Muscle layer of duodenum (tissue), 2 donors: ENCODE measurements at regions not wholly inside any gene's neighbourhood (a gene's known extent, or its start where the extent isn't known, plus 50 kb on each side); places are given as distances from the start of the nearest gene placed in this dataset.

Experiments used
- H3K27ac ChIP-seq: one replicate; pipeline ENCODE4 v1.7.0; 2013; ENCODE audit warnings: mild to moderate bottlenecking, low read length
- H3K27me3 ChIP-seq: one replicate; pipeline ENCODE4 v1.7.0; 2013; ENCODE audit warnings: low read depth, mild to moderate bottlenecking, control low read depth, low read length
- H3K36me3 ChIP-seq, 2 donors: one replicate each; pipeline ENCODE4 v1.7.0; 2013; ENCODE audit warnings: low read length in 2 of 2, control low read depth in 1 of 2, mild to moderate bottlenecking in 1 of 2; ENCODE audit not compliant: insufficient read depth in 2 of 2, control insufficient read depth in 1 of 2
- H3K4me1 ChIP-seq, 2 donors: one replicate each; pipeline ENCODE4 v1.7.0; 2013; ENCODE audit warnings: low read length in 2 of 2, mild to moderate bottlenecking in 2 of 2, control low read depth in 1 of 2, moderate library complexity in 1 of 2; ENCODE audit not compliant: insufficient read depth in 2 of 2, control insufficient read depth in 1 of 2
- H3K4me3 ChIP-seq, 2 donors: one replicate each; pipeline ENCODE4 v1.7.0; 2013; ENCODE audit warnings: low read length in 2 of 2, low read depth in 1 of 2, mild to moderate bottlenecking in 1 of 2
- H3K9me3 ChIP-seq, 2 donors: one replicate each; pipeline ENCODE4 v1.7.0; 2013; ENCODE audit warnings: low read length in 2 of 2, control low read depth in 1 of 2, mild to moderate bottlenecking in 1 of 2; ENCODE audit not compliant: control insufficient read depth in 1 of 2
- donor health status: healthy.

DNA sequence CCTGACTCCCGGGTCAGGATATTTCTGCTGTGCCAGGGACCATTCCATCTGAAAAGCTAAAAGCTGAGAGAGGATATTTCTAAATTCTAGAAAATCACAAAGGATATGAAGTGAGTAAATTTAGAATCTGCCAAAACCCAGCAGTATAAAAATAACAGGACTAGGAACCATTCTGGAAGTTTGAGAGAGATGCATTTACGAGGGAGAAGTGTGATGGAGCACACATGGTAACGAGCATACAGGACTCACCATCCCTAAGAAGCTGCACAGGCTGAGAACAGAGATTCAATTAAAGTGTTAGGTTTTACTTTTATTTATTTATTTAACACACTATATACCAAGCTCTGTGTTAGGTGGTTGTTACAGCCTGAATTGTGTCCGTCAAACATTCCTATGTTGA lies 116.3 kb downstream of the GLUL start:
- Histone ChIP-seq H3K4me1 (no peaks in the 10 kb centered on the region), H3K9me3 (no peaks in the 10 kb centered on the region), H3K36me3 (no peaks in the 10 kb centered on the region), H3K4me3 (no peak overlapping the region), H3K27me3 (no peaks in the 10 kb centered on the region), H3K27ac (no peak overlapping the region)

DNA sequence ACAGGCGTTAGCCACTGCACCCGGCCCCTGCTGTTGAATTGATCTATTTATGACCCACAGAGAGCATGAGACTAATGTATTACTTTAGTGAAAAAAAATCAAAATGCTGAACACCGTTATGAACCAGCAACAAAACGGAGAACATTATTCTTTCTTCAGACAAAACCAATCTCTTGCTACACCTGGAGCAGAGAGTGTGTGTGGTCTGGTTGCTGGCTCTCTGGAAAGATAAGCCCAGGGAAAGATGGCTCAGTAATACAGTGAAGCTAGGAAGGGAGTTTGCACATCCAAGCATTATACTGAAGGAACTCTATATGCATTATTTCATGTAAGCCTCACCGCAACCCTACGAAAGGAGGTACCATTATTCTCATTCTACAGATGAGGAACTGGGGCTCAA lies 117.0 kb downstream of the GLUL start:
- Histone ChIP-seq H3K9me3 (no peaks in the 10 kb centered on the region), H3K27ac (no peak overlapping the region), H3K27me3 (no peaks in the 10 kb centered on the region), H3K36me3 (no peaks in the 10 kb centered on the region), H3K4me3 (no peak overlapping the region), H3K4me1 (no peaks in the 10 kb centered on the region)

DNA sequence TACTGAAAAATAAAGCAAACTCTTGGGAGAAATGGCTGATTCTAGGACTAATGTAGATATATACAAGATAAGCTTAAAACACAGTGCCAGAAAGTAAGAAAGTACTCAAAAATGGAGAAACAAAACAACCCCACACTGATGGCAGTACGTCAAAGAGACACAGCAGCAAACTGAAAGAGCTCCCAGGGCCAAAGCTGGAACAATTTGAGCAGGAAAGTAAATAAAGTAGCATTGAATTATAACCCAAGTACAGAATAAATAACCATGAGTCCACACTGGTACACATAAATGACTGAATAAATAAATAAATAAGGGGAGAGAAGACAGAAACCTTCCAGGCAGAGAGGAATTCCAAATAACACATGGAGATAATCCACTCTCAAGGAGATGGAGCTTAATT lies 120.9 kb downstream of the GLUL start:
- Histone ChIP-seq H3K27me3 (no peaks in the 10 kb centered on the region), H3K36me3 (no peaks in the 10 kb centered on the region), H3K4me1 (no peaks in the 10 kb centered on the region), H3K4me3 (no peak overlapping the region), H3K27ac (no peak overlapping the region), H3K9me3 (no peaks in the 10 kb centered on the region)

GRCh38 chr1:182269097-182269496 lies 122.5 kb downstream of the GLUL start:
- Histone ChIP-seq H3K36me3 (no peaks in the 10 kb centered on the region), H3K27ac (no peak overlapping the region), H3K4me3 (no peak overlapping the region), H3K9me3 (no peaks in the 10 kb centered on the region), H3K4me1 (no peaks in the 10 kb centered on the region), H3K27me3 (no peaks in the 10 kb centered on the region)

GRCh38 chr1:182268669-182269068 lies 122.9 kb downstream of the GLUL start:
- H3K9me3 ChIP-seq, result no peaks in the 10 kb centered on the region
- H3K27me3 ChIP-seq, result no peaks in the 10 kb centered on the region

GRCh38 chr1:182264185-182264584 lies 127.4 kb downstream of the GLUL start:
- Histone ChIP-seq H3K9me3 (no peaks in the 10 kb centered on the region), H3K27me3 (no peaks in the 10 kb centered on the region), H3K27ac (no peak overlapping the region), H3K36me3 (no peaks in the 10 kb centered on the region), H3K4me3 (no peak overlapping the region), H3K4me1 (no peaks in the 10 kb centered on the region)

More at GRCh38 chr1:182268669-182269068, 122.9 kb downstream of the GLUL start:
- Histone ChIP-seq H3K4me1 (no peaks in the 10 kb centered on the region), H3K27ac (no peak overlapping the region), H3K4me3 (no peak overlapping the region), H3K36me3 (no peaks in the 10 kb centered on the region)

DNA sequence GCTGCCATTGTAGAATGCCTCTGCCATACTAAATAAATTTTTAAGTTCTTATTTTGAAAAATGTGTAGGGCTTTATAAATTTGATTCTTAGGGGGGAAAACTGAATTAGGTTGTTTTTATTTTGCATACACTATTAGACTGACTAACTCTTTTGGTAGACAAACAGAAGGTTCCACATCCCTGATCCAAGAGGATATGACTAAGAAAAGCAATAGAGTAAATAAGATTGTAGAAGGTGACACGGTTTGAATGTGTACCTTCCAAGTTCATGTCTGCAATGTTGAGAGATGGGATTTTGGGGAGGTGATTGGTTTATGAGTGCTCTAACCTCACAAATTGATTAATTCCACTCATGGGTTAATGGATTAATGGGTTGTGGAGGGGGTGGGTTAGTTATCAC lies 127.9 kb downstream of the GLUL start:
- Histone ChIP-seq H3K4me1 (no peaks in the 10 kb centered on the region), H3K4me3 (no peak overlapping the region), H3K27me3 (no peaks in the 10 kb centered on the region), H3K27ac (no peak overlapping the region), H3K9me3 (no peaks in the 10 kb centered on the region), H3K36me3 (no peaks in the 10 kb centered on the region)

DNA sequence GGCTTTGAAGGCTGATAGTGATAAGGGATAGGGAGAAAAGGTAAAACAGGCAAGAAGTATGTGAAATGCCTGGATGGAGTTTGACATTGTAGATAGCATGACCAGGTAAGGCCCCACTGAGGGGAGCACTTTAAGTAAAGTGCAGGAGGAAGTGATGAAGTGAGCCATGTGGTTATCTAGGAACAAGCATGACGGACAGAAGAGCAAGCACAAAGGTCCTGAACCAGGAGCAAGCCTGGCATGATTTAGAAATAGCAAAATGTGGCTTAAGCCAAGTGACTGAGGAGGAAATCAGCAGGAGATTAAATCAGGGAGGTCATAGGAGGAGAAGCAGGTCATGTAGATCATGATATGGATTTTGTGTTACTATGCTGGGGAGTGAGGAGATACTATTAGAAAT lies 129.2 kb downstream of the GLUL start:
- Histone ChIP-seq H3K27ac (no peak overlapping the region), H3K36me3 (no peaks in the 10 kb centered on the region), H3K9me3 (no peaks in the 10 kb centered on the region), H3K4me3 (no peak overlapping the region), H3K4me1 (no peaks in the 10 kb centered on the region), H3K27me3 (no peaks in the 10 kb centered on the region)

- Histone ChIP-seq H3K4me3 (no peak overlapping the region), H3K27me3 (no peaks in the 10 kb centered on the region), H3K4me1 (no peaks in the 10 kb centered on the region)
Observed at GRCh38 chr1:182261655-182262054, 129.9 kb downstream of the GLUL start.

DNA sequence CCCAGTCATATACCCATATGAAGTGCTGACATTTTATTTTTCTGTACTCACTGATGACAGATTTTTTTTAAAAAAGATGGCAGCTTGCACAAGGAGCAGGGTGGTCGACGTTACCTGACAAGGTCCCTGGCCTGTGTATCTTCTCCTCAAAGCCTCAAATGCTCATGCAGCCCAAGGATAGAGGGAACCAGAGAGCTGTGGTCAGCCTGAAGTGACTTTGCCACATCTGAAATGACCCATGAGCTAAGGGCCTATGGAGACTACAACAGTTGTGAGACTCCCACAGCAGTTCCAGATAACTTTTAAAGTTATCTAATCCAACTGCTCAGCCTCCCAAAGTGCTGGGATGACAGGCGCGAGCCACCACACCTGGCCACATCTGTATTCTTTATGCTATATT lies 131.1 kb downstream of the GLUL start:
- no peaks in the 10 kb centered on the region for H3K4me1 ChIP-seq
- H3K27me3 ChIP-seq, result no peaks in the 10 kb centered on the region
- H3K4me3 ChIP-seq, result no peak overlapping the region
- H3K36me3 ChIP-seq, result no peaks in the 10 kb centered on the region
- no peak overlapping the region for H3K27ac ChIP-seq
- H3K9me3 ChIP-seq, result no peaks in the 10 kb centered on the region

More at GRCh38 chr1:182261655-182262054, 129.9 kb downstream of the GLUL start:
- Histone ChIP-seq H3K36me3 (no peaks in the 10 kb centered on the region), H3K27ac (no peak overlapping the region), H3K9me3 (no peaks in the 10 kb centered on the region)

GRCh38 chr1:182259968-182260367 lies 131.6 kb downstream of the GLUL start:
- H3K27me3 ChIP-seq, result no peaks in the 10 kb centered on the region
- no peaks in the 10 kb centered on the region for H3K36me3 ChIP-seq
- no peak overlapping the region for H3K27ac ChIP-seq
- no peaks in the 10 kb centered on the region for H3K4me1 ChIP-seq
- H3K9me3 ChIP-seq, result no peaks in the 10 kb centered on the region
- H3K4me3 ChIP-seq, result no peak overlapping the region

DNA sequence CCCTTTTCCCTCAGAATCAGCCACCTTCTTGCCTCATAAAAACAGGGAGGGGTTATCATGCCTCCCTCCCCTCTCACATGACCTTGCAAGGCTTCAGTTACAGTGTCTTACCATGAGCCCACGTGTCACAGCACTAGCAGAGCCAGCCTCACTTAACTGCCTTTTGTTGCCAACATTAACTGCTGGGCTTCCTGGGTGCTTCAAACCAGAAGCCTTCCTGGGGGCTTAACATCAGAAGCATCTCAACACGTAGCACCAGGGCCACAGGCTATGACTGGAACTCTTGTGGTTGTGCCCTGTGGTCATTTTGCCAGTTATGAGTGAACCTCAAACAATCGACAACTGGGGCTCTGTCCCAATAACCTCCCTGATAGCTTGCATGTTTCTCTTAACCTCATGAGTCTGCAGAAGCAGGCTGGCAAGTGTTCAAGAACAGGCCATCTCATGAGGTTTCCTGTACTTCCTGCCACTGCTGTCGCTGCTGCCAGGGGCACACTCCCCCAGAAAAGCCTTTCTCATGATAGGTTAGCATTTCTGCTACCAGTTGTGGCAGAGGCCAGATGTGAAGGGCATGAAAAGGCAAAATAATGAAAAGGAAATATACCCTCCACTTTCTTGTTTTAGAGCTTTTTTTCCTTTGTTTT lies 132.2 kb downstream of the GLUL start:
- Histone ChIP-seq H3K9me3 (no peaks in the 10 kb centered on the region), H3K36me3 (no peaks in the 10 kb centered on the region), H3K27ac (no peak overlapping the region), H3K27me3 (no peaks in the 10 kb centered on the region), H3K4me3 (no peak overlapping the region), H3K4me1 (no peaks in the 10 kb centered on the region)
